ENCODE measurements at regions not wholly inside any gene's neighbourhood (a gene's known extent, or its start where the extent isn't known, plus 50 kb on each side); places are given as distances from the start of the nearest gene placed in this dataset.

- TF ChIP-seq, protein P1, sequence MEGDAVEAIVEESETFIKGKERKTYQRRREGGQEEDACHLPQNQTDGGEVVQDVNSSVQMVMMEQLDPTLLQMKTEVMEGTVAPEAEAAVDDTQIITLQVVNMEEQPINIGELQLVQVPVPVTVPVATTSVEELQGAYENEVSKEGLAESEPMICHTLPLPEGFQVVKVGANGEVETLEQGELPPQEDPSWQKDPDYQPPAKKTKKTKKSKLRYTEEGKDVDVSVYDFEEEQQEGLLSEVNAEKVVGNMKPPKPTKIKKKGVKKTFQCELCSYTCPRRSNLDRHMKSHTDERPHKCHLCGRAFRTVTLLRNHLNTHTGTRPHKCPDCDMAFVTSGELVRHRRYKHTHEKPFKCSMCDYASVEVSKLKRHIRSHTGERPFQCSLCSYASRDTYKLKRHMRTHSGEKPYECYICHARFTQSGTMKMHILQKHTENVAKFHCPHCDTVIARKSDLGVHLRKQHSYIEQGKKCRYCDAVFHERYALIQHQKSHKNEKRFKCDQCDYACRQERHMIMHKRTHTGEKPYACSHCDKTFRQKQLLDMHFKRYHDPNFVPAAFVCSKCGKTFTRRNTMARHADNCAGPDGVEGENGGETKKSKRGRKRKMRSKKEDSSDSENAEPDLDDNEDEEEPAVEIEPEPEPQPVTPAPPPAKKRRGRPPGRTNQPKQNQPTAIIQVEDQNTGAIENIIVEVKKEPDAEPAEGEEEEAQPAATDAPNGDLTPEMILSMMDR (IDR thresholded peaks at IDR 0.05): no peak
- TF ChIP-seq POLR2A (IDR thresholded peaks at IDR 0.05): no peak
Observed at GRCh38 chr15:56534728-56535127, 69.8 kb upstream of the MNS1 start.
